ENCODE measurements at regions not wholly inside any gene's neighbourhood (a gene's known extent, or its start where the extent isn't known, plus 50 kb on each side); places are given as distances from the start of the nearest gene placed in this dataset.

- intact Hi-C loops (cut with DNase I; ENCODE audit: low total_unique reads), result no loop called here
- no peak overlapping the region for H3K27ac ChIP-seq
- no peaks in the 10 kb centered on the region for H3K4me1 ChIP-seq
- no peaks in the 10 kb centered on the region for H3K36me3 ChIP-seq
- H3K27me3 ChIP-seq, result no peaks in the 10 kb centered on the region
- no peaks in the 10 kb centered on the region for H3K9me3 ChIP-seq
- TF ChIP-seq POLR2A (IDR thresholded peaks at IDR 0.05), result no peak
- TF ChIP-seq, protein P1, sequence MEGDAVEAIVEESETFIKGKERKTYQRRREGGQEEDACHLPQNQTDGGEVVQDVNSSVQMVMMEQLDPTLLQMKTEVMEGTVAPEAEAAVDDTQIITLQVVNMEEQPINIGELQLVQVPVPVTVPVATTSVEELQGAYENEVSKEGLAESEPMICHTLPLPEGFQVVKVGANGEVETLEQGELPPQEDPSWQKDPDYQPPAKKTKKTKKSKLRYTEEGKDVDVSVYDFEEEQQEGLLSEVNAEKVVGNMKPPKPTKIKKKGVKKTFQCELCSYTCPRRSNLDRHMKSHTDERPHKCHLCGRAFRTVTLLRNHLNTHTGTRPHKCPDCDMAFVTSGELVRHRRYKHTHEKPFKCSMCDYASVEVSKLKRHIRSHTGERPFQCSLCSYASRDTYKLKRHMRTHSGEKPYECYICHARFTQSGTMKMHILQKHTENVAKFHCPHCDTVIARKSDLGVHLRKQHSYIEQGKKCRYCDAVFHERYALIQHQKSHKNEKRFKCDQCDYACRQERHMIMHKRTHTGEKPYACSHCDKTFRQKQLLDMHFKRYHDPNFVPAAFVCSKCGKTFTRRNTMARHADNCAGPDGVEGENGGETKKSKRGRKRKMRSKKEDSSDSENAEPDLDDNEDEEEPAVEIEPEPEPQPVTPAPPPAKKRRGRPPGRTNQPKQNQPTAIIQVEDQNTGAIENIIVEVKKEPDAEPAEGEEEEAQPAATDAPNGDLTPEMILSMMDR (IDR thresholded peaks at IDR 0.05), result no peak
- no peak for DNase-seq
- no peak overlapping the region for H3K4me3 ChIP-seq
These were observed 339.3 kb upstream of the NR5A2 start for GRCh38 chr1:199688133-199688676.

DNA sequence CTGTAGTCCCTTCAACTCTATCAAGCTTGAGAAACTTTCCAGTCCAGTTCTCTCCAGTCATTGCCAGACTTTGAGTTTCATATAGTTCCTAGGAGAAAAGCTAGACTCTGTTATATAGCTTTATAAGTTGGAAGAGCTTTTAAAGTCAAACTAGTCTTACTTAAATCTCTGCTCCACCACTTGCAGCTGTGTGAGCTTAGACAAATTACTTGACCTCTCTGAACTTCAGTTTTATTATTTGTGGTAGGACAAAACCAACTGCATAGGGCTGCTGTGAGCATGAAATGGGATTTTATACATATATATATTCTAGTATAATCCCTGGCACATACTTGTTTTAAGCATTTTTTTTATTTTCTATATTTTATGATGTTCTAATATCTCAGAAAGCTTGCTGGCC is 338.7 kb upstream of the NR5A2 start:
- Histone ChIP-seq H3K27ac (no peak overlapping the region), H3K27me3 (no peaks in the 10 kb centered on the region), H3K36me3 (no peaks in the 10 kb centered on the region), H3K4me3 (no peak overlapping the region), H3K9me3 (no peaks in the 10 kb centered on the region), H3K4me1 (no peaks in the 10 kb centered on the region)
- intact Hi-C loops (cut with DNase I; ENCODE audit: low total_unique reads), result no loop called here
- TF ChIP-seq POLR2A (IDR thresholded peaks at IDR 0.05), result no peak
- TF ChIP-seq, protein P1 (IDR thresholded peaks at IDR 0.05), result no peak
- no peak for DNase-seq

DNA sequence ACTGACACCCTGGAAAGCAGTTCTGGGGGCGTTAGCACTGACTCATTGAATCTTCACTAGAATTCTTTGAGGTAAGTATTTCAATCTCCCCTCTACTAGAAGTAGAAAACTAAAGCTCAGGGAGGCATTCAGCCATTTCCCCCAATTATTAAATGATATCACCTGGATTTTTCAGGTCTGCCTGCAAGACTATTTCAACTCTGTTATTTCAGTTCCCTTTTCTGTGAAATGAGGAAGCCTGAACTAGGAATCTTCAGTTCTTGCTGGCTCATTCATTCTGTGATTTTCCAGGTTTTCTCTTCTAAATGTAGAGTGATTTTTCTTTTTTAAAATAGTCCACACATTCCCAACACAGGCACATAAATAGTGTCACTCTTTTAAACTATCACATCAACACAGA is 337.0 kb upstream of the NR5A2 start:
- H3K36me3 ChIP-seq, result no peaks in the 10 kb centered on the region
- H3K9me3 ChIP-seq, result no peaks in the 10 kb centered on the region
- H3K4me3 ChIP-seq, result no peak overlapping the region
- no peaks in the 10 kb centered on the region for H3K27me3 ChIP-seq
- intact Hi-C loops (cut with DNase I; ENCODE audit: low total_unique reads), result no loop called here
- DNase-seq, result no peak
- H3K27ac ChIP-seq, result no peak overlapping the region
- no peak for TF ChIP-seq POLR2A (IDR thresholded peaks at IDR 0.05)
- TF ChIP-seq, protein P1 (IDR thresholded peaks at IDR 0.05), result no peak
- H3K4me1 ChIP-seq, result no peaks in the 10 kb centered on the region

GRCh38 chr1:199691540-199691939 is 336.0 kb upstream of the NR5A2 start:
- TF ChIP-seq POLR2A (IDR thresholded peaks at IDR 0.05), result no peak
- TF ChIP-seq, protein P1 (IDR thresholded peaks at IDR 0.05), result no peak
- H3K27ac ChIP-seq, result no peak overlapping the region
- H3K4me1 ChIP-seq, result no peaks in the 10 kb centered on the region
- H3K27me3 ChIP-seq, result no peaks in the 10 kb centered on the region
- intact Hi-C loops (cut with DNase I; ENCODE audit: low total_unique reads), result no loop called here
- no peak for DNase-seq
- no peaks in the 10 kb centered on the region for H3K36me3 ChIP-seq
- H3K9me3 ChIP-seq, result no peaks in the 10 kb centered on the region
- no peak overlapping the region for H3K4me3 ChIP-seq

- no peak for DNase-seq
- Histone ChIP-seq H3K27me3 (no peaks in the 10 kb centered on the region), H3K4me3 (no peak overlapping the region), H3K9me3 (no peaks in the 10 kb centered on the region), H3K27ac (no peak overlapping the region), H3K4me1 (no peaks in the 10 kb centered on the region), H3K36me3 (no peaks in the 10 kb centered on the region)
- intact Hi-C loops (cut with DNase I; ENCODE audit: low total_unique reads), result no loop called here
- no peak for TF ChIP-seq POLR2A (IDR thresholded peaks at IDR 0.05)
- TF ChIP-seq, protein P1 (IDR thresholded peaks at IDR 0.05), result no peak
These were observed 333.8 kb upstream of the NR5A2 start for GRCh38 chr1:199693724-199694123.
